ENCODE measurements at regions not wholly inside any gene's neighbourhood (a gene's known extent, or its start where the extent isn't known, plus 50 kb on each side); places are given as distances from the start of the nearest gene placed in this dataset.

DNA sequence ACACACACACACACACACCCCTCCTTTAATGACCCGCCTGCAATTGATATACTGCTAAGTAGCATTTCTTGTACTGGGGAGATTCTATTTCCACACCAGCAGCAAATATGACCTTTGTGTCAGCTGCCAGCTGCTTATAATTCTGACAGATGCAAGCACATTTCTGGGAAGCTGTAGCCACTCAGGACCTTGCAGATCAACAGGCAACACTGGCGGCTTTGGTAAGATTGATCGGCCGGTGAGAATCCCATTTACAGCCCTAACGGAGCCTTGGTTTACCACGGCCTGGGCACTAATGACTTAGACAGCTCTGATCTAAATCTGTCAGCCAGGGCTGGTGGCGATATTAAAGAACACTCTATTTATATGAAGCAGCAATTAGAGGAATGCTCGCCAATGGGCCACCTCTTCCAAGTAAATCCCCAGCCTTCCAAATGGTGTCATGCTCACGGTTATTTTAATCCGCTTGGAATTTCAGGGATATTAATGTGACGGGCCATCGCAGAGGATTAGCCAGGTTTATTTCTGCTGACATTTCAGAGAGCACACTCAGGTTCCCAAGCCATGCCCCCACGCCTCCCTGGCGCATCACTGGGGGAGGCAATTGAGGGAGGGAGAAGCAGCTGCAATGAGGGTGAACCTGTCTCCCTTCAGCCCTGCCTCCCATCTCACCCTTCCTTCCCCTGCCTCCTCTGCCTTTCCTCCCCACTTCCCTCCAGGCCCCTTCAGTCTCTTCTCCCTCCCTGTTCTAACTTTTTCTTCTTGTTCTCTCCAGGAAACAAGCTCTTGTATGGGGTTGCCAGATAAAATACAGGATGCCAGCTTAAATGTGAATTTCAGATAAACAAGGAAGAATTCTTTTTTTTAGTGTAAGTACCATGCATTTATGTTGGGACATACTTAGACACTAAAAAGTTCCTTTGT, 287.0 kb downstream of the TLE3 start:
- TF ChIP-seq, protein P1, sequence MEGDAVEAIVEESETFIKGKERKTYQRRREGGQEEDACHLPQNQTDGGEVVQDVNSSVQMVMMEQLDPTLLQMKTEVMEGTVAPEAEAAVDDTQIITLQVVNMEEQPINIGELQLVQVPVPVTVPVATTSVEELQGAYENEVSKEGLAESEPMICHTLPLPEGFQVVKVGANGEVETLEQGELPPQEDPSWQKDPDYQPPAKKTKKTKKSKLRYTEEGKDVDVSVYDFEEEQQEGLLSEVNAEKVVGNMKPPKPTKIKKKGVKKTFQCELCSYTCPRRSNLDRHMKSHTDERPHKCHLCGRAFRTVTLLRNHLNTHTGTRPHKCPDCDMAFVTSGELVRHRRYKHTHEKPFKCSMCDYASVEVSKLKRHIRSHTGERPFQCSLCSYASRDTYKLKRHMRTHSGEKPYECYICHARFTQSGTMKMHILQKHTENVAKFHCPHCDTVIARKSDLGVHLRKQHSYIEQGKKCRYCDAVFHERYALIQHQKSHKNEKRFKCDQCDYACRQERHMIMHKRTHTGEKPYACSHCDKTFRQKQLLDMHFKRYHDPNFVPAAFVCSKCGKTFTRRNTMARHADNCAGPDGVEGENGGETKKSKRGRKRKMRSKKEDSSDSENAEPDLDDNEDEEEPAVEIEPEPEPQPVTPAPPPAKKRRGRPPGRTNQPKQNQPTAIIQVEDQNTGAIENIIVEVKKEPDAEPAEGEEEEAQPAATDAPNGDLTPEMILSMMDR (IDR thresholded peaks at IDR 0.05; ENCODE audit: unreplicated experiment) = no peak
- CTCF ChIA-PET = no interaction called here

DNA sequence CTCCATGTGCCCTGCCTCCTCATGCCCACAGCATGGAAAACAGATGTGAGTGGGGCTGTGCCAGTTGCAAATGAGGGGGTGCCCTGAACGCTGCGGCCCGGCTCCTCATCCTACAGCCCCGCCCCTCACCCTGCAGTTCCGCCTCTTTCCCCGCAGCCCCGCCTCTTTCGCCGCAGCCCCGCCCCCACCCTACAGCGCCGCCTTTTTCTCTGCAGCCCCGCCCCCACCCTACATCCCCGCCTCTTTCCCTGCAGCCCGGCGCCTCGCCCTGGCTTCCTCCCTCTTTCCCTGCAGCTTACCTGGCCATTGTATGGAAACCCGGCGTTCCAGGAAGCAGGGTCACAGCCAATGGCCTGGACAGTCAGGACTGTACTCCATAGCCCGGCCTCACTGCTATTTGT, 284.9 kb downstream of the TLE3 start:
- Mint-ChIP-seq H3K36me3 (ENCODE audit: insufficient read depth, unreplicated experiment) (no peaks in the 10 kb centered on the region), H3K4me3 (ENCODE audit: low read depth, unreplicated experiment) (no peak overlapping the region), H3K27ac (ENCODE audit: unreplicated experiment) (no peak overlapping the region), H3K9me3 (ENCODE audit: low read depth, unreplicated experiment) (no peaks in the 10 kb centered on the region), H3K27me3 (ENCODE audit: unreplicated experiment) (peaks cover 54% of the 10 kb centered on the region), H3K4me1 (ENCODE audit: low read depth, unreplicated experiment) (peaks cover 8% of the 10 kb centered on the region)
- TF ChIP-seq, protein P1 (IDR thresholded peaks at IDR 0.05; ENCODE audit: unreplicated experiment) = no peak
- no peak for DNase-seq
- intact Hi-C loops (cut with micrococcal nuclease; ENCODE audit: unreplicated experiment) = no loop called here
- CTCF ChIA-PET = no interaction called here
- no TSS peak for BruUV-seq (replicated peaks)

More for the DNA sequence above, 287.0 kb downstream of the TLE3 start:
- H3K9me3 Mint-ChIP-seq (ENCODE audit: low read depth, unreplicated experiment) = no peaks in the 10 kb centered on the region
- H3K4me3 Mint-ChIP-seq (ENCODE audit: low read depth, unreplicated experiment) = no peak overlapping the region
- H3K36me3 Mint-ChIP-seq (ENCODE audit: insufficient read depth, unreplicated experiment) = no peaks in the 10 kb centered on the region
- peaks cover 54% of the 10 kb centered on the region for H3K27me3 Mint-ChIP-seq (ENCODE audit: unreplicated experiment)
- BruUV-seq (replicated peaks) = no TSS peak
- DNase-seq = no peak
- peaks cover 15% of the 10 kb centered on the region for H3K4me1 Mint-ChIP-seq (ENCODE audit: low read depth, unreplicated experiment)
- intact Hi-C loops (cut with micrococcal nuclease; ENCODE audit: unreplicated experiment) = no loop called here
- no peak overlapping the region for H3K27ac Mint-ChIP-seq (ENCODE audit: unreplicated experiment)

DNA sequence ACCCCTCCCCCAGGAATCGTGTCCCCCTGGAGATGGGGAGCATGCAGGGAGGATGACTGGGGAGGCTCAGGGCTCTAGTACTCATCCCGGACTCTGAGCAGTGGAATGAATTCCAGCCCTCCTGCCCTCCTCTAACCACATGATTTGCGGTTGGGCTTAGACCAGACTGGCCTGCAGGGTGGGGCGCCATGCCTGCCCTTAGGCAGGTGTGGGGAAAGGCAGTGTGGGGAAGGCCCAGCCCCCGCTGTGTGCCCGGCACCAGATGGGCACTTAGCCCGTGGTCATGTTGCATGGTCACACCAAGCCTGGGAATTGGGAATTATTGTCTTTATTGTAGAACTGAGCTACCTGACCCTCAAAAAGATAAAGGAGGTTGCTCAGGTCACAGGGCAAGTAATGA, 283.8 kb downstream of the TLE3 start:
- H3K27ac Mint-ChIP-seq (ENCODE audit: unreplicated experiment) = no peak overlapping the region
- DNase-seq = peak; percentile 41
- no peaks in the 10 kb centered on the region for H3K9me3 Mint-ChIP-seq (ENCODE audit: low read depth, unreplicated experiment)
- CTCF ChIA-PET = no interaction called here
- intact Hi-C loops (cut with micrococcal nuclease; ENCODE audit: unreplicated experiment) = no loop called here
- TF ChIP-seq, protein P1 (IDR thresholded peaks at IDR 0.05; ENCODE audit: unreplicated experiment) = no peak
- no peak overlapping the region for H3K4me3 Mint-ChIP-seq (ENCODE audit: low read depth, unreplicated experiment)
- peaks cover 55% of the 10 kb centered on the region for H3K27me3 Mint-ChIP-seq (ENCODE audit: unreplicated experiment)
- no peaks in the 10 kb centered on the region for H3K36me3 Mint-ChIP-seq (ENCODE audit: insufficient read depth, unreplicated experiment)
- no TSS peak for BruUV-seq (replicated peaks)
- H3K4me1 Mint-ChIP-seq (ENCODE audit: low read depth, unreplicated experiment) = peaks cover 8% of the 10 kb centered on the region

DNA sequence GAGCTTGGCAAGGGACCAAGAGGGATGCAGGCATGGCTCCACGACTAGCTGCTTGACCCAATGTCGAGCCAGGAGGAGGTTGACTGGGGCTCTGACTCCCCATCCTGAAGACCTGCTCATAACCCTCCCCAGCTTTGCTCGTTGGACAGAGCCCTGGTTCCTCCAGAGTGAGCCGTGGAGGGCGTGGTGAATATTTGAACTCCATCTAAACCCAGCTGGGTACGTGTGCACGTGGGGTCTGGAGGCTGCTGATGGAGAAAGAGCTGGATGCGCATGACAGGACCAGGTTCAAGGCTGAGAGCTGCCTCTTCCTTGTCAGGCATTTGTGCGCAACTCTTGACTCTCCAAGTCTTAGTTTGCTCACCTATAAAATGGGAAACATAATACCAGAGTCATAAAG, 282.8 kb downstream of the TLE3 start:
- CTCF ChIA-PET = no interaction called here
- Mint-ChIP-seq H3K4me3 (ENCODE audit: low read depth, unreplicated experiment) (no peak overlapping the region), H3K27ac (ENCODE audit: unreplicated experiment) (no peak overlapping the region), H3K27me3 (ENCODE audit: unreplicated experiment) (peaks cover 55% of the 10 kb centered on the region), H3K4me1 (ENCODE audit: low read depth, unreplicated experiment) (peaks cover 8% of the 10 kb centered on the region), H3K9me3 (ENCODE audit: low read depth, unreplicated experiment) (no peaks in the 10 kb centered on the region), H3K36me3 (ENCODE audit: insufficient read depth, unreplicated experiment) (no peaks in the 10 kb centered on the region)
- no peak for DNase-seq
- intact Hi-C loops (cut with micrococcal nuclease; ENCODE audit: unreplicated experiment) = no loop called here
- TF ChIP-seq, protein P1 (IDR thresholded peaks at IDR 0.05; ENCODE audit: unreplicated experiment) = no peak
- no TSS peak for BruUV-seq (replicated peaks)

Measured in Calu3 (cell line).